K562 (cell line): ENCODE measurements at regions not wholly inside any gene's neighbourhood (a gene's known extent, or its start where the extent isn't known, plus 50 kb on each side); places are given as distances from the start of the nearest gene placed in this dataset.

Source experiments
- ATF1 ChIP-seq, 2 experiments: fragments of 450-650 bp in 1 of 2; IDR thresholded peaks; 2 replicates each; pipeline ENCODE4 v1.6.1; 2016; ENCODE audit warnings: missing compliant biosample characterization in 1 of 2, missing genetic modification characterization in 1 of 2
- CCNT2 ChIP-seq: IDR thresholded peaks from 2 replicates; pipeline ENCODE4 v1.6.1; 2011; ENCODE audit warnings: borderline replicate concordance, low read depth, mild to moderate bottlenecking, moderate library complexity, mixed read lengths, low read length; ENCODE audit not compliant: insufficient read length; ENCODE audit errors: extremely low read depth
- EHMT2 ChIP-seq: fragments of 450-650 bp; IDR thresholded peaks from 2 replicates; pipeline ENCODE4 v1.6.1; 2018; ENCODE audit warnings: antibody characterized with exemption
- EP400 ChIP-seq: fragments of 450-650 bp; IDR thresholded peaks from 2 replicates; pipeline ENCODE4 v1.6.1; 2017; ENCODE audit warnings: antibody characterized with exemption, mild to moderate bottlenecking, moderate library complexity
- FOXK2 ChIP-seq, 2 experiments: fragments of 450-650 bp; IDR thresholded peaks in 1 of 2; conservative IDR thresholded peaks in 1 of 2; 2 replicates each; pipeline ENCODE4 v1.6.1; 2016; ENCODE audit warnings: low read depth in 2 of 2, mild to moderate bottlenecking in 1 of 2
- GTF2A2 ChIP-seq: IDR thresholded peaks from 2 replicates; pipeline ENCODE4 v1.6.1; 2016; ENCODE audit warnings: mild to moderate bottlenecking, missing genetic modification characterization, missing compliant biosample characterization
- HCFC1 ChIP-seq: IDR thresholded peaks from 2 replicates; pipeline ENCODE4 v1.6.1; 2012; ENCODE audit warnings: low read depth, low read length, improper control_type of control experiment
- HNRNPLL ChIP-seq: fragments of 200-400 bp; formaldehyde crosslinking; IDR thresholded peaks from 2 replicates; pipeline ENCODE4 v1.6.1; 2017; ENCODE audit warnings: low read length, low read depth, mild to moderate bottlenecking; ENCODE audit not compliant: poor library complexity, severe bottlenecking
- ILF3 ChIP-seq: fragments of 450-650 bp; IDR thresholded peaks from 2 replicates; pipeline ENCODE4 v1.6.1; 2018; ENCODE audit warnings: antibody characterized with exemption, mild to moderate bottlenecking, moderate library complexity, borderline replicate concordance
- KLF16 ChIP-seq: IDR thresholded peaks from 2 replicates; pipeline ENCODE4 v1.6.1; 2016; ENCODE audit warnings: antibody characterized with exemption
- MAFG ChIP-seq: fragments of 450-650 bp; conservative IDR thresholded peaks from 2 replicates; pipeline ENCODE4 v1.6.1; 2016; ENCODE audit warnings: missing genetic modification characterization, missing compliant biosample characterization
- MTA1 ChIP-seq: fragments of 450-650 bp; IDR thresholded peaks from 2 replicates; pipeline ENCODE4 v1.6.1; 2017; ENCODE audit warnings: borderline replicate concordance
- NFE2 ChIP-seq: IDR thresholded peaks from 2 replicates; pipeline ENCODE4 v1.6.1; 2014; ENCODE audit warnings: antibody characterized with exemption, low read depth
- POLR2AphosphoS5 ChIP-seq: IDR thresholded peaks from 2 replicates; pipeline ENCODE4 v1.6.1; 2011; ENCODE audit warnings: mild to moderate bottlenecking, low read depth, low read length, moderate library complexity; ENCODE audit not compliant: control insufficient read depth, insufficient read depth
- PPARD ChIP-seq: fragments of 250-450 bp; sonication (Bioruptor Pico); IDR thresholded peaks from 2 replicates; pipeline ENCODE4 v1.8.0; 2022; ENCODE audit warnings: inconsistent platforms, mild to moderate bottlenecking, moderate library complexity
- RAD21 ChIP-seq, 2 experiments: fragments of 250-450 bp in 1 of 2; fragments of 450-650 bp in 1 of 2; sonication (Bioruptor Pico) in 1 of 2; formaldehyde crosslinking in 1 of 2; IDR thresholded peaks in 1 of 2; conservative IDR thresholded peaks in 1 of 2; 2 replicates each; pipeline versions ENCODE4 v1.4.0 to v1.8.0; 2020 to 2022; ENCODE audit warnings: mild to moderate bottlenecking in 2 of 2, moderate library complexity in 1 of 2
- RBM39 ChIP-seq: fragments of 200-400 bp; formaldehyde crosslinking; optimal IDR thresholded peaks from 2 replicates; pipeline ENCODE3; 2018; ENCODE audit warnings: low read depth, low read length
- RNF2 ChIP-seq: sonication (generic); IDR thresholded peaks from 2 replicates; pipeline ENCODE4 v1.6.1; 2016
- SIN3B ChIP-seq: fragments of 450-650 bp; IDR thresholded peaks from 2 replicates; pipeline ENCODE4 v1.6.1; 2017; ENCODE audit warnings: low read depth, mild to moderate bottlenecking, moderate library complexity
- SOX6 ChIP-seq: fragments of 450-650 bp; IDR thresholded peaks from 2 replicates; pipeline ENCODE4 v1.6.1; 2014; ENCODE audit warnings: mild to moderate bottlenecking
- SP2 ChIP-seq: IDR thresholded peaks from 2 replicates; pipeline ENCODE4 v1.6.1; 2011; ENCODE audit warnings: mild to moderate bottlenecking, low read depth, low read length, moderate library complexity; ENCODE audit not compliant: poor library complexity, severe bottlenecking; ENCODE audit errors: extremely low read depth
- SRSF1 ChIP-seq: fragments of 200-400 bp; formaldehyde crosslinking; IDR thresholded peaks from 2 replicates; pipeline ENCODE4 v1.6.1; 2017; ENCODE audit warnings: mild to moderate bottlenecking, low read depth, low read length, moderate library complexity
- TAF1 ChIP-seq: IDR thresholded peaks from 2 replicates; pipeline ENCODE4 v1.6.1; 2011; ENCODE audit warnings: mild to moderate bottlenecking, low read length, moderate library complexity; ENCODE audit not compliant: insufficient read depth, control insufficient read depth, severe bottlenecking; ENCODE audit errors: extremely low read depth
- ZBTB1 ChIP-seq: sonication (generic); formaldehyde crosslinking; IDR thresholded peaks from 2 replicates; pipeline ENCODE4 v1.8.1; 2023; ENCODE audit warnings: missing genetic modification reagents, low read depth, mild to moderate bottlenecking, borderline replicate concordance
- ZNF384 ChIP-seq: IDR thresholded peaks from 2 replicates; pipeline ENCODE4 v1.6.1; 2012; ENCODE audit warnings: low read depth, low read length, improper control_type of control experiment
- ZNF780A ChIP-seq: fragments of 250-450 bp; sonication (Bioruptor Pico); IDR thresholded peaks from 2 replicates; pipeline ENCODE4 v1.5.0; 2021; ENCODE audit warnings: mild to moderate bottlenecking
- ZNF79 ChIP-seq: fragments of 250-450 bp; sonication (Bioruptor Pico); IDR thresholded peaks from 2 replicates; pipeline ENCODE4 v1.4.0; 2020; ENCODE audit warnings: low read depth, mild to moderate bottlenecking, moderate library complexity
- TF ChIP-seq, protein P1 (sequence below): fragments of 450-650 bp; IDR thresholded peaks from 2 replicates; pipeline ENCODE4 v1.6.1; 2016; ENCODE audit warnings: antibody characterized with exemption

DNA sequence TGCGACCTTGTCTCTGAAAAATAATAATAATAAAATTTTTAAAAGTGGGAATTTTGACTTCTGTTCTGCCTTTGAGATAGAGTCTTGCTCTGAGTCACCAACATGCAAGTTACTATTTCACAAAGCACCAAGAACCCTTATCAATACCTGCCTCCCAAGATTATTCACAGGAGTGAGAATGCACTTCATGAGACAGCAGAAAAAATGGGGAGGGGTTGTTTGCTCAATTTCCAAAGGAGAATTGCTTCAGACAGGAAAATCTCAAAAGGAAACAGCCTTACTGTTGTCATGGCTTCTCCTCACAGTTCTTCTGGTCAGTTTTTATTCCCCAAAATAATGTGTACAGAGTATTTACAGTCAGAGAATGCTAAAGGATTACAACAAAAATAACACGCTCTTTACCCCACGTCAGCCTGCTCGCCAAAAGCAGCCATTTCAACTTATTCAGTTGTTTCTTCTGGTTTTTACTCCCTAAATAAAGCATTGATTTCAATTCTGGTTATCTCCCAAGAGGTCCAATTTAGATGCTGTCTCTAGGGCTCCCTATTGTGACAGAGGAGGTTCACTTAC is 89.0 kb downstream of the PPCDC start (continued):
- TF ChIP-seq RAD21 (CRISPR knock-in tag; conservative IDR thresholded peaks at IDR 0.05 in 1 of 2, IDR thresholded peaks at IDR 0.05 in 1 of 2) (peak in 1 of 2 experiments; percentile 3; a peak in 1 of 4 replicates), CCNT2 (no peak), ILF3 (no peak; the same call in 1 of the 2 replicates), SP2 (no peak), ZNF384 (no peak), NFE2 (peak; percentile 93), HCFC1 (no peak), PPARD (CRISPR knock-in tag) (no peak), ZNF780A (CRISPR knock-in tag) (no peak), EHMT2 (no peak), POLR2AphosphoS5 (peak; percentile 41; the same call in 1 of the 2 replicates), EP400 (peak; percentile 25; the same call in 1 of the 2 replicates), MAFG (peak; percentile 88), TAF1 (no peak), ZBTB1 (CRISPR knock-in tag) (no peak), SOX6 (peak; percentile 75; the same call in 1 of the 2 replicates), RNF2 (peak; percentile 31; the same call in 1 of the 2 replicates), ZNF79 (no peak), FOXK2 (conservative IDR thresholded peaks at IDR 0.05 in 1 of 2, IDR thresholded peaks at IDR 0.05 in 1 of 2; ENCODE audit: low read depth in 2 of 2) (peak in 1 of 2 experiments; percentile 45; a peak in 1 of 4 replicates), ATF1 (CRISPR knock-in tag; IDR thresholded peaks at IDR 0.05) (no peak), ATF1 (tag; IDR thresholded peaks at IDR 0.05) (no peak), KLF16 (peak; percentile 40; the same call in 1 of the 2 replicates), SRSF1 (no peak), MTA1 (0 out of 2 replicates have a peak, but pooled peaks have one; percentile 23), RBM39 (no peak), SIN3B (no peak), HNRNPLL (no peak), GTF2A2 (no peak)
- TF ChIP-seq, protein P1, sequence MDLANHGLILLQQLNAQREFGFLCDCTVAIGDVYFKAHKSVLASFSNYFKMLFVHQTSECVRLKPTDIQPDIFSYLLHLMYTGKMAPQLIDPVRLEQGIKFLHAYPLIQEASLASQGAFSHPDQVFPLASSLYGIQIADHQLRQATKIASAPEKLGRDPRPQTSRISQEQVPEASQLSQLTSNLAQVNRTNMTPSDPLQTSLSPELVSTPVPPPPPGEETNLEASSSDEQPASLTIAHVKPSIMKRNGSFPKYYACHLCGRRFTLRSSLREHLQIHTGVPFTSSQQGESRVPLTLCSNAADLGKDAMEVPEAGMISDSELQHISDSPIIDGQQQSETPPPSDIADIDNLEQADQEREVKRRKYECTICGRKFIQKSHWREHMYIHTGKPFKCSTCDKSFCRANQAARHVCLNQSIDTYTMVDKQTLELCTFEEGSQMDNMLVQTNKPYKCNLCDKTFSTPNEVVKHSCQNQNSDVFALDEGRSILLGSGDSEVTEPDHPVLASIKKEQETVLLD: no peak
